H9 (cell line): ENCODE measurements at regions not wholly inside any gene's neighbourhood (a gene's known extent, or its start where the extent isn't known, plus 50 kb on each side); places are given as distances from the start of the nearest gene placed in this dataset.

Source experiments
- DNase-seq: peaks from one replicate; pipeline ENCODE4 v3.0.0-alpha.2; 2017
- H2AFZ ChIP-seq: one replicate; pipeline ENCODE4 v1.6.1; 2013; ENCODE audit warnings: mild to moderate bottlenecking, low read length, control low read depth, moderate library complexity
- H2AK5ac ChIP-seq: 2 replicates; pipeline ENCODE4 v1.6.1; 2013; ENCODE audit warnings: low read length, control low read depth, mixed read lengths; ENCODE audit not compliant: insufficient read length
- H2BK120ac ChIP-seq: one replicate; pipeline ENCODE4 v1.6.1; 2013; ENCODE audit warnings: low read depth, mild to moderate bottlenecking, low read length, control low read depth, inconsistent platforms; ENCODE audit not compliant: poor library complexity, severe bottlenecking
- H2BK12ac ChIP-seq: 2 replicates; pipeline ENCODE4 v1.6.1; 2013; ENCODE audit warnings: low read length, control low read depth, mixed read lengths, low read depth; ENCODE audit not compliant: insufficient read length
- H2BK15ac ChIP-seq: 2 replicates; pipeline ENCODE4 v1.6.1; 2013; ENCODE audit warnings: low read depth, low read length, control low read depth
- H2BK20ac ChIP-seq: one replicate; pipeline ENCODE4 v1.6.1; 2013; ENCODE audit warnings: low read depth, mild to moderate bottlenecking, low read length, control low read depth, inconsistent platforms; ENCODE audit not compliant: poor library complexity, severe bottlenecking
- H2BK5ac ChIP-seq: 2 replicates; pipeline ENCODE4 v1.6.1; 2013; ENCODE audit warnings: low read length, control low read depth, mixed read lengths; ENCODE audit not compliant: insufficient read length
- H3K14ac ChIP-seq: 2 replicates; pipeline ENCODE4 v1.6.1; 2013; ENCODE audit warnings: low read length, control low read depth; ENCODE audit not compliant: insufficient read depth
- H3K18ac ChIP-seq: 2 replicates; pipeline ENCODE4 v1.6.1; 2013; ENCODE audit warnings: low read depth, mild to moderate bottlenecking, mixed read lengths, low read length, control low read depth; ENCODE audit not compliant: insufficient read length
- H3K23ac ChIP-seq: 2 replicates; pipeline ENCODE4 v1.6.1; 2013; ENCODE audit warnings: low read length, control low read depth, mixed read lengths, low read depth; ENCODE audit not compliant: insufficient read length
- H3K23me2 ChIP-seq: 2 replicates; pipeline ENCODE4 v1.6.1; 2013; ENCODE audit warnings: low read depth, mild to moderate bottlenecking, mixed read lengths, low read length, control low read depth; ENCODE audit not compliant: insufficient read length, poor library complexity, severe bottlenecking
- H3K27ac ChIP-seq: 2 replicates; pipeline ENCODE4 v1.5.1; 2013; ENCODE audit warnings: low read length, control low read depth, mixed read lengths, low read depth; ENCODE audit not compliant: insufficient read length
- H3K27me3 ChIP-seq: 2 replicates; pipeline ENCODE4 v1.6.1; 2013; ENCODE audit warnings: low read length, control low read depth, inconsistent platforms; ENCODE audit not compliant: insufficient read depth
- H3K4ac ChIP-seq: 2 replicates; pipeline ENCODE4 v1.6.1; 2013; ENCODE audit warnings: low read depth, mild to moderate bottlenecking, control low read depth, inconsistent platforms, low read length, moderate library complexity
- H3K4me1 ChIP-seq: 2 replicates; pipeline ENCODE4 v1.6.1; 2013; ENCODE audit warnings: low read length, control low read depth, inconsistent platforms; ENCODE audit not compliant: insufficient read depth
- H3K4me2 ChIP-seq: 2 replicates; pipeline ENCODE4 v1.6.1; 2013; ENCODE audit warnings: low read length, control low read depth, mixed read lengths; ENCODE audit not compliant: insufficient read length, insufficient read depth
- H3K56ac ChIP-seq: 2 replicates; pipeline ENCODE4 v1.6.1; 2013; ENCODE audit warnings: low read depth, mild to moderate bottlenecking, mixed read lengths, low read length, control low read depth; ENCODE audit not compliant: insufficient read length
- H3K79me1 ChIP-seq: 2 replicates; pipeline ENCODE4 v1.6.1; 2013; ENCODE audit warnings: low read depth, mild to moderate bottlenecking, moderate library complexity, low read length, control low read depth, inconsistent platforms; ENCODE audit not compliant: insufficient read depth, poor library complexity, severe bottlenecking
- H3K79me2 ChIP-seq: 2 replicates; pipeline ENCODE4 v1.6.1; 2013; ENCODE audit warnings: low read length, control low read depth, inconsistent platforms; ENCODE audit not compliant: insufficient read depth
- H3K9ac ChIP-seq: 2 replicates; pipeline ENCODE4 v1.6.1; 2013; ENCODE audit warnings: low read length, control low read depth, mixed read lengths; ENCODE audit not compliant: insufficient read length; ENCODE audit errors: extremely low read depth
- H3K9me3 ChIP-seq: one replicate; pipeline ENCODE4 v1.6.1; 2013; ENCODE audit warnings: low read depth, low read length, inconsistent platforms; ENCODE audit not compliant: control insufficient read depth
- H3T11ph ChIP-seq: one replicate; pipeline ENCODE4 v1.6.1; 2013; ENCODE audit warnings: mild to moderate bottlenecking, low read length, control low read depth, inconsistent platforms
- H4K20me1 ChIP-seq: one replicate; pipeline ENCODE4 v1.6.1; 2013; ENCODE audit not compliant: control insufficient read depth, insufficient read length, insufficient read depth
- H4K5ac ChIP-seq: 2 replicates; pipeline ENCODE4 v1.6.1; 2013; ENCODE audit warnings: low read depth, mild to moderate bottlenecking, mixed read lengths, low read length, control low read depth; ENCODE audit not compliant: insufficient read length
- H4K8ac ChIP-seq: replicated peaks from 2 replicates; pipeline ENCODE4 v1.6.1; 2013; ENCODE audit warnings: low read length, control low read depth, mixed read lengths, low read depth; ENCODE audit not compliant: insufficient read length
- H4K91ac ChIP-seq: 2 replicates; pipeline ENCODE4 v1.6.1; 2013; ENCODE audit warnings: low read depth, mild to moderate bottlenecking, moderate library complexity, mixed read lengths, low read length, control low read depth; ENCODE audit not compliant: insufficient read length
- H3K27ac Mint-ChIP-seq, 3 experiments: 2 replicates in 2 of 3; 3 replicates in 1 of 3; pipeline ENCODE4 v1.8.0; 2020 to 2021; ENCODE audit warnings: mixed read lengths in 3 of 3, mild to moderate bottlenecking in 1 of 3, moderate library complexity in 1 of 3
- H3K27me3 Mint-ChIP-seq: 2 replicates; pipeline ENCODE4 v1.8.0; 2021; ENCODE audit warnings: low read depth, mild to moderate bottlenecking, moderate library complexity, mixed read lengths
- H3K36me3 Mint-ChIP-seq, 3 experiments: 2 replicates in 2 of 3; 3 replicates in 1 of 3; pipeline ENCODE4 v1.8.0; 2020 to 2021; ENCODE audit warnings: low read depth in 3 of 3, mixed read lengths in 3 of 3; ENCODE audit not compliant: insufficient read depth in 1 of 3
- H3K4me1 Mint-ChIP-seq, 2 experiments: 2 replicates each; pipeline ENCODE4 v1.8.0; 2020; ENCODE audit warnings: mixed read lengths in 2 of 2
- H3K4me3 Mint-ChIP-seq, 2 experiments: 2 replicates in 1 of 2; 3 replicates in 1 of 2; pipeline ENCODE4 v1.8.0; 2020 to 2021; ENCODE audit warnings: mild to moderate bottlenecking in 2 of 2, mixed read lengths in 2 of 2, moderate library complexity in 1 of 2
- H3K9me3 Mint-ChIP-seq, 2 experiments: 2 replicates in 1 of 2; 3 replicates in 1 of 2; pipeline ENCODE4 v1.8.0; 2020; ENCODE audit warnings: mild to moderate bottlenecking in 2 of 2, mixed read lengths in 2 of 2, moderate library complexity in 1 of 2
- CTCF ChIP-seq: fragments of 200-600 bp; sonication (generic); conservative IDR thresholded peaks from 3 replicates; pipeline ENCODE4 v1.8.0; 2021; ENCODE audit warnings: antibody characterized with exemption, mild to moderate bottlenecking
- WGBS: extraction: QIAGEN DNeasy Blood & Tissue Kit; methylation state at CpG from one replicate; pipeline ENCODE4 v1.1.7; 2013; ENCODE audit warnings: missing lambda C conversion rate, low lambda C conversion rate, mixed read lengths; ENCODE audit not compliant: insufficient read length; ENCODE audit errors: extremely low coverage; 5-methylcytosine and 5-hydroxymethylcytosine counted together

DNA sequence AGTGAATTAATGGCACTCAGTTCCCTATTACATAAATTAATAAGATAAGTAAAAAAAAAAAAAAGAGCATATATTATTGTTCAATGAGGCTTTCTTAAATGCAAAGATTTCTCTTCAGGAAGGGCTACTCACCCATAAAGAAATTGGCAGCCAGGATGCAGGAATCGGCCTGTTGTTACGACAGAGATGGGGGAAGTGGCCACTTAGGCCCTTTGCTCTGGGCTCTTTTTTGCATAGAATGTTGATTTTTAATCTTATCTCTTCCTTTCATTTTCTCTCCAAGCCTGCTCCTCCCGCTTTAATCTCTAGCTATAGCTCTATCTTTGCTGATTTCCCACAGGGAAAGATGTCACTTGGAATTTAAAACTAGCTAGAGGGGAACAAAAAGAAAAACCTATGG lies 391.8 kb upstream of the CRIM1 start:
- no peak overlapping the region for H4K91ac ChIP-seq
- H3T11ph ChIP-seq = no peak overlapping the region
- H2BK15ac ChIP-seq = no peak overlapping the region
- H3K4me1 Mint-ChIP-seq = peaks cover 0 to 6% of the 10 kb centered on the region in 2 experiments; a peak in 2 of 4 replicates
- TF ChIP-seq CTCF = no peak
- no peaks in the 10 kb centered on the region for H3K27me3 Mint-ChIP-seq
- H3K4ac ChIP-seq = no peak overlapping the region
- H3K56ac ChIP-seq = no peak overlapping the region
- peaks cover 4 to 11% of the 10 kb centered on the region in 2 experiments for H3K9me3 Mint-ChIP-seq
- H3K79me2 ChIP-seq = no peaks in the 10 kb centered on the region
- no peak overlapping the region for H2BK5ac ChIP-seq
- no peak overlapping the region for H3K23ac ChIP-seq
- no peak overlapping the region for H2BK120ac ChIP-seq
- no peak for DNase-seq
- H3K27ac ChIP-seq = no peak overlapping the region
- WGBS = no CpG with 5 or more reads among the region's 3 CpGs
- H2BK12ac ChIP-seq = no peak overlapping the region
- H3K4me2 ChIP-seq = no peak overlapping the region
- peaks cover 5 to 14% (median 7%) of the 10 kb centered on the region in 3 experiments; a peak in 6 of 7 replicates for H3K36me3 Mint-ChIP-seq
- H3K9me3 ChIP-seq = no peaks in the 10 kb centered on the region
- H4K20me1 ChIP-seq = no peaks in the 10 kb centered on the region
- no peaks in the 10 kb centered on the region for H3K79me1 ChIP-seq
- no peak overlapping the region for H2BK20ac ChIP-seq
- no peaks in the 10 kb centered on the region for H3K4me1 ChIP-seq
- no peaks in the 10 kb centered on the region for H3K27me3 ChIP-seq
- H2AK5ac ChIP-seq = no peak overlapping the region
- no peak overlapping the region for H2AFZ ChIP-seq
- no peak overlapping the region for H3K4me3 Mint-ChIP-seq
- H3K23me2 ChIP-seq = no peaks in the 10 kb centered on the region
- no peak overlapping the region for H3K18ac ChIP-seq
- H4K8ac ChIP-seq = no peak overlapping the region
- H3K9ac ChIP-seq = no peak overlapping the region
- H3K14ac ChIP-seq = no peak overlapping the region
- H4K5ac ChIP-seq = no peak overlapping the region
- peak overlapping the region in 1 of 3 experiments; percentile 27; a peak in 1 of 7 replicates for H3K27ac Mint-ChIP-seq
